ENCODE measurements at regions not wholly inside any gene's neighbourhood (a gene's known extent, or its start where the extent isn't known, plus 50 kb on each side); places are given as distances from the start of the nearest gene placed in this dataset.

GRCh38 chr3:107970993-107971580 lies 119.7 kb downstream of the CD47 start:
- DNase-seq (ENCODE audit: low read depth in 1 of 2, low spot score in 1 of 2), result no peak

- DNase-seq (ENCODE audit: low read depth in 1 of 2, low spot score in 1 of 2), result no peak
Measured at GRCh38 chr3:107969994-107970819, 120.6 kb downstream of the CD47 start.

GRCh38 chr3:107969525-107969924 lies 121.3 kb downstream of the CD47 start:
- no peak for DNase-seq (ENCODE audit: low read depth in 1 of 2, low spot score in 1 of 2)

- DNase-seq (ENCODE audit: low read depth in 1 of 2, low spot score in 1 of 2), result no peak
Measured at GRCh38 chr3:107966276-107966675, 124.6 kb downstream of the CD47 start.

- no peak for DNase-seq (ENCODE audit: low read depth in 1 of 2, low spot score in 1 of 2)
Measured at GRCh38 chr3:107965136-107965655, 125.6 kb downstream of the CD47 start.

- no peak for DNase-seq (ENCODE audit: low read depth in 1 of 2, low spot score in 1 of 2)
Measured at GRCh38 chr3:107963581-107963980, 127.2 kb downstream of the CD47 start.

- DNase-seq (ENCODE audit: low read depth in 1 of 2, low spot score in 1 of 2), result no peak
Measured at GRCh38 chr3:107962946-107963345, 127.9 kb downstream of the CD47 start.

GRCh38 chr3:107962037-107962436 lies 128.8 kb downstream of the CD47 start:
- no peak for DNase-seq (ENCODE audit: low read depth in 1 of 2, low spot score in 1 of 2)

- no peak for DNase-seq (ENCODE audit: low read depth in 1 of 2, low spot score in 1 of 2)
Measured at GRCh38 chr3:107959550-107960154, 131.2 kb downstream of the CD47 start.

GRCh38 chr3:107958146-107958545 lies 132.7 kb downstream of the CD47 start:
- no peak for DNase-seq (ENCODE audit: low read depth in 1 of 2, low spot score in 1 of 2)

- DNase-seq (ENCODE audit: low read depth in 1 of 2, low spot score in 1 of 2), result no peak
Measured at GRCh38 chr3:107956991-107957900, 133.6 kb downstream of the CD47 start.

GRCh38 chr3:107954845-107955244 lies 136.0 kb downstream of the CD47 start:
- no peak for DNase-seq (ENCODE audit: low read depth in 1 of 2, low spot score in 1 of 2)

- no peak for DNase-seq (ENCODE audit: low read depth in 1 of 2, low spot score in 1 of 2)
Measured at GRCh38 chr3:107953722-107954121, 137.1 kb downstream of the CD47 start.

- no peak for DNase-seq (ENCODE audit: low read depth in 1 of 2, low spot score in 1 of 2)
Measured at GRCh38 chr3:107951126-107951525, 139.7 kb downstream of the CD47 start.

- no peak for DNase-seq (ENCODE audit: low read depth in 1 of 2, low spot score in 1 of 2)
Measured at GRCh38 chr3:107950417-107950816, 140.4 kb downstream of the CD47 start.

- no peak for DNase-seq (ENCODE audit: low read depth in 1 of 2, low spot score in 1 of 2)
Measured at GRCh38 chr3:107949394-107949970, 141.3 kb downstream of the CD47 start.

- DNase-seq (ENCODE audit: low read depth in 1 of 2, low spot score in 1 of 2), result no peak
Measured at GRCh38 chr3:107947203-107947602, 143.6 kb downstream of the CD47 start.

GRCh38 chr3:107946700-107947099 lies 144.1 kb downstream of the CD47 start:
- DNase-seq (ENCODE audit: low read depth in 1 of 2, low spot score in 1 of 2), result no peak

- DNase-seq (ENCODE audit: low read depth in 1 of 2, low spot score in 1 of 2), result no peak
Measured at GRCh38 chr3:107945417-107946094, 145.3 kb downstream of the CD47 start.
